ENCODE measurements at regions not wholly inside any gene's neighbourhood (a gene's known extent, or its start where the extent isn't known, plus 50 kb on each side); places are given as distances from the start of the nearest gene placed in this dataset.

DNA sequence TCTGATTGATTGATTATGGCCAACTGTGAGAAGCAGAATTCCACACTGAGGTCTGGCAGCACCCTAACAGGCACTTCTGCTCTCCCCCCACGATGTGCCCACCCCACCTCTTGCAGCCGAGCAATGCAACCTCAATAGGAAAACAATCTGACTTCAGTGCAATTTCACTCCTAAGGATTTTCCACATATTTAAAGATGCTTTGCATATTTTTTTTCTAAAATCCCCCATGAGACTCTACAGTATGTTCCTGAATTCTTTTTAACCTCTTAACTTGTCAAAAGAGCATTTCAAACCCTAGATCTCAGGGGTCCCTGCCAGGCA, 243.1 kb downstream of the AUH start:
- Histone ChIP-seq H3K36me3 (ENCODE audit: control insufficient read depth, insufficient read depth, low read length) (no peaks in the 10 kb centered on the region), H3K4me3 (ENCODE audit: low read length) (peak overlapping the region; percentile 18), H3K9ac (ENCODE audit: low read length) (peak overlapping the region; percentile 54)

DNA sequence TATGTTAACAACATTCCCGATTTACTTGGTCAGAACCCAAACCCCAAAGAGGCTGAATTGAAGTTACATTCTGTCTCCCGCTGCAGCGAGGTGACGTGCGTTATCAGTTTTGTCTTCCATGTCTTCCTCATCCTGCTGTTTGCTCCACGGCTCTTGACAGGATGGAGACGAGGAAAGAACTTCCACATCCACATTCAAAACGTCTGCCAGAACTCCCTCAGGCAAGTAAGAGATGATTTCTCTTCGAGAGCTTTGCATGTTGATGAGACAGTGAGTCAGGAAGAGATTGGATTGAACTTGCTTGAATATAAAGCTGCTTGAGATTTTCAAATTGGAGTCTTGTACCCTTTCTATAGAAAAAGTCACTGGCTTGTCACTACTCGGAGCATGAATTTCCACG, 242.6 kb downstream of the AUH start:
- no peaks in the 10 kb centered on the region for H3K27me3 ChIP-seq (ENCODE audit: control insufficient read depth, insufficient read depth, low read length)
- no peaks in the 10 kb centered on the region for H3K9me3 ChIP-seq (ENCODE audit: control insufficient read depth, low read length)
- H3K4me1 ChIP-seq (ENCODE audit: control insufficient read depth, insufficient read depth, low read length) = peaks cover 7% of the 10 kb centered on the region
- no peak overlapping the region for H3K4me3 ChIP-seq (ENCODE audit: low read length)
- H3K36me3 ChIP-seq (ENCODE audit: control insufficient read depth, insufficient read depth, low read length) = no peaks in the 10 kb centered on the region
- H3K9ac ChIP-seq (ENCODE audit: low read length) = no peak overlapping the region

More for the DNA sequence above, 243.1 kb downstream of the AUH start:
- no peaks in the 10 kb centered on the region for H3K9me3 ChIP-seq (ENCODE audit: control insufficient read depth, low read length)
- peaks cover 7% of the 10 kb centered on the region for H3K4me1 ChIP-seq (ENCODE audit: control insufficient read depth, insufficient read depth, low read length)
- H3K27me3 ChIP-seq (ENCODE audit: control insufficient read depth, insufficient read depth, low read length) = no peaks in the 10 kb centered on the region

DNA sequence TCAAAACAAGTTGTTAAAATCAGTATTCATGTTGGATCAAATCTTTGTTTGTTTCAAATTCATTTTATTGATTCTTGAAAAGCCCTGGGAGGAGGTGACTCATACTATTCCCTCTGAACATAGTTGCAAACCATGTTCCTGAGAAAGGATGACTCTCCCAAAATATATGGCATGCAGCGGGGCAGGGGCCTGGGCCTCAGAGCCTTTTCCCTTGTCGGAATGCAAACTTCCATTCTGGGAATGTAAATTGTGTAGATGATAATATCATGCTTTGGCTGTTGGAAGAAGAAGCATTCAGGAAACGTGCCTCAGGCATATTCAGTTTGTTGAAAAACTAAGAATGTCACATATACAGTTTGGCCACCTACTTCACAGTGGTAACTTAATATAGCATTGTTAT, 242.0 kb downstream of the AUH start:
- Histone ChIP-seq H3K27me3 (ENCODE audit: control insufficient read depth, insufficient read depth, low read length) (no peaks in the 10 kb centered on the region), H3K4me1 (ENCODE audit: control insufficient read depth, insufficient read depth, low read length) (peaks cover 7% of the 10 kb centered on the region), H3K9me3 (ENCODE audit: control insufficient read depth, low read length) (no peaks in the 10 kb centered on the region), H3K9ac (ENCODE audit: low read length) (no peak overlapping the region), H3K36me3 (ENCODE audit: control insufficient read depth, insufficient read depth, low read length) (no peaks in the 10 kb centered on the region), H3K4me3 (ENCODE audit: low read length) (no peak overlapping the region)

DNA sequence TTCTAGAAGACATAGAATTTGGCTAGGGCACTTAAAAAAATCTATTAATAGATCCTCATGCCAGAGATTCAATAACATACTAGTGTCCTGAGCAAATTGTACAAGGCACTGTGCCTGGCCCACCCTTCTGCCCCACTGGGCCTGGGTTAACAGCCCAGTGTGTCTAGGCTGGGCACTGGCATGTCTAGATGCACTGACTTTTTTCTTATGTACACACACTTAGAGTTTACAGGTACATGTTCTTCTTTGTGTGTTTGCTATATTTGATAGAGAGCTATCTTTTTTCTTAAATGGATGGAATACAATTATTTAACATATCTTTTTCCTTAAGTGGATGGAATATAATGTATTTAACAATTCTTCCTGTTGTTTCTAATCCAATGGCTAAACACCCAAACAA, 241.5 kb downstream of the AUH start:
- H3K9ac ChIP-seq (ENCODE audit: low read length) = no peak overlapping the region
- H3K27me3 ChIP-seq (ENCODE audit: control insufficient read depth, insufficient read depth, low read length) = no peaks in the 10 kb centered on the region
- H3K36me3 ChIP-seq (ENCODE audit: control insufficient read depth, insufficient read depth, low read length) = no peaks in the 10 kb centered on the region
- H3K4me1 ChIP-seq (ENCODE audit: control insufficient read depth, insufficient read depth, low read length) = peaks cover 7% of the 10 kb centered on the region
- H3K9me3 ChIP-seq (ENCODE audit: control insufficient read depth, low read length) = no peaks in the 10 kb centered on the region
- H3K4me3 ChIP-seq (ENCODE audit: low read length) = no peak overlapping the region

DNA sequence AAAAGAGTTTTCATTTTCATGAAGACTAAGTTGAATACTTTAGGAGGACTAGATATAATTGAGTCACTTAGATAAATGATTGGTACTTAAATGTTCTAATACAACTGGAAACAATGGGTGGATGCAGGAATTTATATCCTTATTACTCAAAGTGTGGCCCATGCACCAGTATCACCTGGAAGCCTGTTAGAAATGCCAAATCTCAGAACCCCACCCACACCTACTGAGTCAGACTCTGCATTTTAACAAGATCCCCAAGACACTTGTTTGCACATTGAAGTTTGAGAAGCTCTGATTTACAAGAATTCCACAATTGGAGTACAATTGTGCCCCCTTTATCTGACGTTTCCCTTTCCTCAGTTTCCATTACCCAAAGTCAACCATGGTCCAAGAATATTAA, 239.0 kb downstream of the AUH start:
- no peak overlapping the region for H3K4me3 ChIP-seq (ENCODE audit: low read length)
- H3K36me3 ChIP-seq (ENCODE audit: control insufficient read depth, insufficient read depth, low read length) = no peaks in the 10 kb centered on the region
- peaks cover 7% of the 10 kb centered on the region for H3K4me1 ChIP-seq (ENCODE audit: control insufficient read depth, insufficient read depth, low read length)
- no peak overlapping the region for H3K9ac ChIP-seq (ENCODE audit: low read length)
- H3K27me3 ChIP-seq (ENCODE audit: control insufficient read depth, insufficient read depth, low read length) = no peaks in the 10 kb centered on the region
- H3K9me3 ChIP-seq (ENCODE audit: control insufficient read depth, low read length) = no peaks in the 10 kb centered on the region

DNA sequence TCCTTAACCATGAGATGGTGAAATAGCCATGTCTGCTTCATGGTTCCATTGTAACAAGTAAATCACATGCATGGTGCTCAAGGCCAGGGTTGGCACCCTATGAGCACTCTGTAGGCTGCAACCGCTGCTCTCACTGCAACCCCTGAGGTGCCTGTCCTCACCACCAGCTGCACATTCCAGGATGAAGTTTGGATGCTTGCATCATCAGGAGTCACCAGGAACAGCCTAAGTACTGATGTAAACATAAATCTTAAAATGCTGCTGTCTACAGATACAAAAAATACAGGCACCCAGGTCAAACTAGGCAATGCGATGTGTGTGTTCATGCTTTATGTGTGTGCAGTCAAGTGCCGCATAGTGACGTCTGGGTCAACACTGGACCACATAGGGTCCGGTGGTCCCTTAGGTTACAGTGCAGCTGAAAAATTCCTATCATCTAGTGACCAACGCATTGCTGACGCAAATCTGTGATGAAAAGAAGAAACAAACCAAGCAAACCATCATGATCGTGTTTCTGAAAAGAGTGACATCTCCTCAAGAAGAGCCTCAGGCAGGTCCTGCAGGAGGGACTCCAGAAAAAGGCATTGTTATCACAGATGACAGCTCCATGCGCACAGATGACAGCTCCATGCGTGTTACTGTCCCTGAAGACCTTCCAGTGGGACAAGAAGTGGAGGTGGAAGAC, 234.8 kb downstream of the AUH start:
- no peaks in the 10 kb centered on the region for H3K9me3 ChIP-seq (ENCODE audit: control insufficient read depth, low read length)
- H3K36me3 ChIP-seq (ENCODE audit: control insufficient read depth, insufficient read depth, low read length) = no peaks in the 10 kb centered on the region
- no peak overlapping the region for H3K9ac ChIP-seq (ENCODE audit: low read length)
- H3K27me3 ChIP-seq (ENCODE audit: control insufficient read depth, insufficient read depth, low read length) = no peaks in the 10 kb centered on the region
- no peaks in the 10 kb centered on the region for H3K4me1 ChIP-seq (ENCODE audit: control insufficient read depth, insufficient read depth, low read length)
- H3K4me3 ChIP-seq (ENCODE audit: low read length) = no peak overlapping the region

DNA sequence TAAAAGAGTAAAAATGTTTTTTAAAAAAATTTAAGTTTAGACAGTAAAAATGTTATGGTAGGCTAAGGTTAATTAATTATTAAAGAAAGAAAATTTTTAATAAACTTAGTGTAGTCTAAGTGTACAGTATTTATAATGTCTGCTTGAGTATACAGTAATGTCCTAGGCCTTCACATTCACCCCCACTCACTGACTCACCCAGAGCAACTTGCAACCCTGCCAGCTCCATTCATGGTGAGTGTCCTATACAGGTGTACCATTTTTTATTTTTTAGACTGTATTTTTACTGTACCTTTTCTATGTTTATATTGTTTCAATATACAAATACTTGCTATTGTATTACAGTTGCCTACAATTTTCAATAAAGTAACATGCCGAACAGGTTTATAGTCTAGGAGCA, 234.1 kb downstream of the AUH start:
- H3K9ac ChIP-seq (ENCODE audit: low read length) = no peak overlapping the region
- H3K9me3 ChIP-seq (ENCODE audit: control insufficient read depth, low read length) = no peaks in the 10 kb centered on the region
- no peaks in the 10 kb centered on the region for H3K36me3 ChIP-seq (ENCODE audit: control insufficient read depth, insufficient read depth, low read length)
- H3K4me1 ChIP-seq (ENCODE audit: control insufficient read depth, insufficient read depth, low read length) = no peaks in the 10 kb centered on the region
- no peaks in the 10 kb centered on the region for H3K27me3 ChIP-seq (ENCODE audit: control insufficient read depth, insufficient read depth, low read length)
- H3K4me3 ChIP-seq (ENCODE audit: low read length) = no peak overlapping the region

DNA sequence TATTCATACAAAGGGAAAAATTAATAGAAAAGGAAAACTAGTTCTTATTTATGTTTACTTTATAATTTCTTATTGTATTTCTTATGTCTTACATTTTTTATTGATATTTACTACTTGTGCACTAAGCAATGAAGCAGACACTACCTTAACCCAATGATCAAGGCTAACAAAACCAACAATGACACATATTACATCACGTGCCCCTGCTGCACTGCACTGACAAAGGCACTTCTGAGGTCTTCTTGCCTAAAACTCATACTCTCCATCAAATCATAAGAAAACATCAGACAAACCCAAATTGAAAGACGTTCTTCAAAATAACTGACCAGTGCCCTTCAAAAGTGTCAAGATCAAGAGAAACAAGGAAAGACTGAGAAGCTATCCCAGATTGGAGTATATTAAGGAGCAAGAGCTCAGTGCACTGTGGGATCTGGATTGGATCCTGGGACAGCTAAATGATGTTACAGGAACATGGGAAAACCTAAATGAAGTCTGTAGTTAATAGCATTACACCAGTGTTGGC, 230.9 kb downstream of the AUH start:
- H3K9ac ChIP-seq (ENCODE audit: low read length) = no peak overlapping the region

DNA sequence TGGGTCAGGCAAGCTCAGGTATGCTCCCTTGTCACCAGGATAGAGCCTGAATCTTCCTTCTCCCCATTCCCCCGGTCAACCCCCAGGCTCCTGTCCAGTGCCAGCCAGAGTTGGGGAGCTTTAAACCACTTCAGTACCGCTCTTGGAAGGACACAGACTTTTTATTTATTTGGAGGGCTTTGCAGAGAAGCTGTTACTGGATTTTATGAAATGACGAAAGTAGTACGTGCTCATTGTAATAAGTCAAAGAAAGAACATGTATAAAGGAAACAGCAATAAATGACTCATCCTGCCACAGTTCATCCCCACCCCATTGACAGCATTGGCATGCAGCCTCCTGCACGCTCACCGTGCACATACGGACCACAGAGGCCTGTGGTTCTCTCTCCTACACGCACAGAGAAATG, 230.3 kb downstream of the AUH start:
- no peaks in the 10 kb centered on the region for H3K27me3 ChIP-seq (ENCODE audit: control insufficient read depth, insufficient read depth, low read length)
- H3K9me3 ChIP-seq (ENCODE audit: control insufficient read depth, low read length) = no peaks in the 10 kb centered on the region
- H3K4me3 ChIP-seq (ENCODE audit: low read length) = no peak overlapping the region
- H3K4me1 ChIP-seq (ENCODE audit: control insufficient read depth, insufficient read depth, low read length) = no peaks in the 10 kb centered on the region
- no peak overlapping the region for H3K9ac ChIP-seq (ENCODE audit: low read length)
- no peaks in the 10 kb centered on the region for H3K36me3 ChIP-seq (ENCODE audit: control insufficient read depth, insufficient read depth, low read length)

More for the DNA sequence above, 230.9 kb downstream of the AUH start:
- H3K36me3 ChIP-seq (ENCODE audit: control insufficient read depth, insufficient read depth, low read length) = no peaks in the 10 kb centered on the region
- no peaks in the 10 kb centered on the region for H3K27me3 ChIP-seq (ENCODE audit: control insufficient read depth, insufficient read depth, low read length)
- no peak overlapping the region for H3K4me3 ChIP-seq (ENCODE audit: low read length)
- H3K4me1 ChIP-seq (ENCODE audit: control insufficient read depth, insufficient read depth, low read length) = no peaks in the 10 kb centered on the region
- no peaks in the 10 kb centered on the region for H3K9me3 ChIP-seq (ENCODE audit: control insufficient read depth, low read length)

DNA sequence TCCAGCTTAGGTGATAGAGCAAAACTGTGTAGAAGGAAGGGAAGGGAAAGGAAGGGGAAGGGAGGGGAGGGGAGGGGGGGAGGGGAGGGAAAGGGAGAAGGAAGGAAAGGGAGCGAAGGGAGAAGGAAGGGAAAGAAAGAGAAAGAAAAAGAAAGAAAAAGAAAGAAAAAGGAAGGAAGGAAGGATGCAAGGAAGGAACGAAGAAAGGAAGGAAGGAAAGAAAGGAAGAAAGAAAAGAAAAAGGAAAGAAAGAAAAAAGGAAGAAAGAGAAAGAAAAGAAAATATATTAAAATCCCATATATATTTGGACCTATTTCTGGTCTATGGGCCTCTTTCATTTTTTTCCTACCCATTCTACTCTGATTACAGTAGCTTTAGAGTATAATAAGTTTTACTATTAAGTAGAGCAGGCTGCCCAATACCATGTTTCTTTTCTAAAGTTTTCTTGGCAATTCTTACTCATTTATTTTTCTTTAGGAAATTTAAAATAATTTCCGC, 229.1 kb downstream of the AUH start:
- Histone ChIP-seq H3K9ac (ENCODE audit: low read length) (no peak overlapping the region), H3K9me3 (ENCODE audit: control insufficient read depth, low read length) (no peaks in the 10 kb centered on the region), H3K36me3 (ENCODE audit: control insufficient read depth, insufficient read depth, low read length) (no peaks in the 10 kb centered on the region), H3K4me1 (ENCODE audit: control insufficient read depth, insufficient read depth, low read length) (no peaks in the 10 kb centered on the region), H3K4me3 (ENCODE audit: low read length) (no peak overlapping the region), H3K27me3 (ENCODE audit: control insufficient read depth, insufficient read depth, low read length) (no peaks in the 10 kb centered on the region)

DNA sequence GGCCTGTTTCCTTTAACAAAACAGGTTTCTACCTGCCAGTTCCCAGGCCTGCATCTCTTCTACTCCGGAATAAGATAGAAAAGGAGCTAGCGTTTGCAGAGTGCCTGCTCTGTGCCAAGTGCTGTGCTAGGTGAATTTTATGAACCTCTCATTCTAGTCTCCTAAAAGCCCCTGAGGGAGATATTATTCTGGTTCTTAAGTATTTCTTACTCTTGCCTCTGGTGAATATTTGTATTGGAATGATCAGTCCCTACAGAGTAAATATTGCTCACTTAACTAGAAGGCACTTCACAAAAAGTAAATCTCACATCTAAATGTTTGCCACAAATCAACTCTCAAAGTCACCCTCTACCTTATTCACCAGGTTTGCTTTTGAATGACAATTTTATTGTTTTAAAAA, 227.1 kb downstream of the AUH start:
- H3K27me3 ChIP-seq (ENCODE audit: control insufficient read depth, insufficient read depth, low read length) = no peaks in the 10 kb centered on the region
- no peak overlapping the region for H3K9ac ChIP-seq (ENCODE audit: low read length)
- H3K36me3 ChIP-seq (ENCODE audit: control insufficient read depth, insufficient read depth, low read length) = no peaks in the 10 kb centered on the region
- no peaks in the 10 kb centered on the region for H3K4me1 ChIP-seq (ENCODE audit: control insufficient read depth, insufficient read depth, low read length)
- H3K4me3 ChIP-seq (ENCODE audit: low read length) = no peak overlapping the region
- H3K9me3 ChIP-seq (ENCODE audit: control insufficient read depth, low read length) = no peaks in the 10 kb centered on the region

DNA sequence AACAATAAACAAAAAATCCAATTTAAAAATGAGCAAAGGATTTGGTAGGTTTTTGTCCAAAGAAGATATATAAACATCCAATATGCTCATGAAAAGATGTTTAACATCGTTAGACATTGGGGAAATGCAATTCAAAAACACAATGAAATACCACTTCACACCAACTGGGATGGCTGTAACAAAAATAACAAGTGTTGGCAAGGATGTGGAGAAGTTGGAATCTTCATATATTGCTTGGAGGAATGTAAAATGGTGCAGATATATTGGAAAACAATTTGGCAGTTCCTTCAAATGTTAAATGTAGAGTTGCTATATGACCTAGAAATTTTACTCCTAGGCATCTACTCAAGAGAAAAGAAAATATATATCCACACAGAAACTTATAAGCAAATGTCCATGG, 224.3 kb downstream of the AUH start:
- H3K36me3 ChIP-seq (ENCODE audit: control insufficient read depth, insufficient read depth, low read length) = no peaks in the 10 kb centered on the region
- no peaks in the 10 kb centered on the region for H3K27me3 ChIP-seq (ENCODE audit: control insufficient read depth, insufficient read depth, low read length)
- H3K9ac ChIP-seq (ENCODE audit: low read length) = no peak overlapping the region
- no peak overlapping the region for H3K4me3 ChIP-seq (ENCODE audit: low read length)
- no peaks in the 10 kb centered on the region for H3K4me1 ChIP-seq (ENCODE audit: control insufficient read depth, insufficient read depth, low read length)
- no peaks in the 10 kb centered on the region for H3K9me3 ChIP-seq (ENCODE audit: control insufficient read depth, low read length)

DNA sequence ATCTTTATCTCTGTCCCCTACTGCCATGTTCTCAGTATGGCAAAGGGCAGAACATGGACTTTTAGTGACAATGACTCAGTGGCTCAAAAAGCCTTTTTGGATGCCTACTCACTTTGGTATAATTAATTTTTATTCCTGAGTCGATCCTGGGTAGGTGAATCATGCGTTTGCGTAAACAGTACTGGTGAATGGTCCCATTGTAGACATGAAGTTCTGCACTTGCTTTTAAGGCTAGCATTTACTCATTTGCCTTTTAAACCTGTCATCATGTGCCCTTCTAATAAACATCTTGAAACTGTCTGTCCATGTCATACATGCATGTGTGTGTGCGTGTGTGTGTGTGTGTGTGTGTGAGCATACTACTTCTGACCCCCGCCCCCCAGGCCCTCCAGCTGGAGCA, 223.0 kb downstream of the AUH start:
- no peaks in the 10 kb centered on the region for H3K36me3 ChIP-seq (ENCODE audit: control insufficient read depth, insufficient read depth, low read length)
- no peaks in the 10 kb centered on the region for H3K4me1 ChIP-seq (ENCODE audit: control insufficient read depth, insufficient read depth, low read length)
- H3K9me3 ChIP-seq (ENCODE audit: control insufficient read depth, low read length) = no peaks in the 10 kb centered on the region
- no peak overlapping the region for H3K9ac ChIP-seq (ENCODE audit: low read length)
- H3K4me3 ChIP-seq (ENCODE audit: low read length) = no peak overlapping the region
- no peaks in the 10 kb centered on the region for H3K27me3 ChIP-seq (ENCODE audit: control insufficient read depth, insufficient read depth, low read length)
